Stimulated activated CD4-positive, alpha-beta T cell treated with anti-CD3 and anti-CD28 coated beads, Interleukin-1b, Interleukin-23, amount 100 ng/mL, for 48 hours (primary cell): ENCODE measurements at regions not wholly inside any gene's neighbourhood (a gene's known extent, or its start where the extent isn't known, plus 50 kb on each side); places are given as distances from the start of the nearest gene placed in this dataset.
A peak's percentile ranks its signal among the peaks of the same experiment; 100 is the strongest.
"Not testable (repeated sequence)": the region's sequence is repeated elsewhere in the genome, so short reads cannot be mapped to it uniquely, and the experiment has no call there.

Source experiments
- DNase-seq: peaks from one replicate; pipeline ENCODE4 v3.0.0-alpha.2; 2020

DNA sequence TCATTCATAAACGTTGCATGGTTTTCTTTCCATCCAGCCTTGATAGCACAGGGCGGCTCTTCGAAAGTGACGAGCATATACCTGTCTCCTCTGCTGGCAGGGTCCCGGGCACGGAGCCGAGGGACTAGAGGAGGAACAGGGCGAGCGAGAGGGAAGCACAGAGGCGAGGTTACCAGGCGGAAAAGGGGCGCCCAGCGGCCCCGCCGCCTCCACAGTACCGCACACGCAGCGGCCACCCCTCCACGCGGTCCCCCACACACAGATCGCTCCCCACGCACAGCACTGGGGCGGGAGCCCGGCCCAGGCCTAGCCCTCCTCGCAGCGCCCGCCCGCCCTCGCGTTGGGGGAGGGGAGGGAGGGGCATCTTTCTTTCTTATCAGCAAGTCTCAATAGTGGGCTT is 296.6 kb upstream of the DAB2 start:
- no peak for DNase-seq

DNA sequence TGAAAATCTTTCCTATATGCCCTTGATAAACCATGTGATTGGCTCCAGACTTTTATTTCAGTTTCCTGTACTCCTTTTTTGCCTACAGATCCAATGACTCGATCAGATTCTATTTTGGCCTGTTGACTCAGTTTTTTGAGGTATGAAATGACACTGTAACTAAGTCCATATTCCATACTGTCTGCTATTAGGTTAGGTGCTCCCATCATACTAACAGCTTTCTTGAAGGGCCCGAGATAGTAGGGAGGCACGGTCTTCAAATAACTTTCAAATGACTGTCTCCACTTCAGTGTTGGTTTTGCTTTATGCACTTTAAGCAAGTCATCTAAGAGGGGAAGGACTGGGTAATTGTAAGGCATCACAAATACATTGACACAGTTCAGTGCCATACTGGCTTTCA is 295.4 kb upstream of the DAB2 start:
- DNase-seq = no peak

DNA sequence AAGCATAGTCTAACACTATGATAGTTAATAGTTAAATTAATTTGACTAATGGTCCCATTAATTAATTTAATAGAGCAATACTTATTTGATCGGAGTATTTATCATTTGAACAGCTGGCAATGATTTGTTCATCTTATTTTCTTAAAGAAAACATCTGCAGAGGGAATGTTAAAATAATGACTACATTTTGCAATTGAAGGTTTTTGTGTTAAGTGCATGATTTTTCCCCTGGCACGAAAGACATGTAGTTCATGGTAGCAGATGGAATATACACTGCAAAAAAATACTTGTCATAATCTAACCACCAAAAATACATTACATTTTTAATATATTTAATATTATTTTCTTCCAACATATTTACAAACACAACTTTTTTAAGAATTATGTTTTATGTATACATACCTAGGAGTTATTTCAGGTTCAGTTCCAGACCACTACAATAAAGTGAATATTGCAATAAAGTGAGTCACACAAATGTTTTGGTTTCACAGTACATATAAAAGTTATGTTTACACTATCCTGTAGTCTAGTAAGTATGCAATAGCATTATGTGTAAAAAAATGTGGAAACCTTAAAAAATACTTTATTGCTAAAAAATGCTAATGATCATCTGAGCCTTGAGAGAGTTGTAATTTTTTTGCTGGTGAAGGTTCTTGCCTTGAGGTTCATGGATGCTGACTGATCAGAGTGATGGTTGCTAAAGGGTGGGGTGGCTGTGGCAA is 292.6 kb upstream of the DAB2 start:
- DNase-seq = no peak

DNA sequence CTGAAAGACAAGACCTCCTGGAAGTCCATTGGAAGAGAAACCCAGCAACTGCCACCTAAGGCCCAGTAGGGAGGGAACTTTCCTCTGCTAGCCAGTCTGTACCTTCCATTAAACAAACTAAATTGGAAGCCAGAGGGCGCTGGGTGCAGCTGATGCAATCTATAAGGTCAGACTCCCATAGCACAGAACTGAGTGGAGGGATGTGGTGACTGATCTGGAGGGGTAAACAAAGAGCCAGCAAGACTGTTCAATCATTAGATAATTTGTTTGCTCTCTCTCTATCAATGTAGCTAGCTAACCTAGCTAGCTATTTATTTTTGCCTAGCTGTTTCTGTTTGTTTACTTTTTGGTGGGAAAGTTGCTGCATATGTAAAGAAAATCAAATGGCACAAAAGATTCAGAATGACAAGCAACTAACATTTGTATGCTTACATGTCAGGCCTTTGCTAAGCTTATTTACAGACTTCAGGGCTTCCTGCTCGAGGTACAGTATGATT is 291.8 kb upstream of the DAB2 start:
- DNase-seq = peak; percentile 24

DNA sequence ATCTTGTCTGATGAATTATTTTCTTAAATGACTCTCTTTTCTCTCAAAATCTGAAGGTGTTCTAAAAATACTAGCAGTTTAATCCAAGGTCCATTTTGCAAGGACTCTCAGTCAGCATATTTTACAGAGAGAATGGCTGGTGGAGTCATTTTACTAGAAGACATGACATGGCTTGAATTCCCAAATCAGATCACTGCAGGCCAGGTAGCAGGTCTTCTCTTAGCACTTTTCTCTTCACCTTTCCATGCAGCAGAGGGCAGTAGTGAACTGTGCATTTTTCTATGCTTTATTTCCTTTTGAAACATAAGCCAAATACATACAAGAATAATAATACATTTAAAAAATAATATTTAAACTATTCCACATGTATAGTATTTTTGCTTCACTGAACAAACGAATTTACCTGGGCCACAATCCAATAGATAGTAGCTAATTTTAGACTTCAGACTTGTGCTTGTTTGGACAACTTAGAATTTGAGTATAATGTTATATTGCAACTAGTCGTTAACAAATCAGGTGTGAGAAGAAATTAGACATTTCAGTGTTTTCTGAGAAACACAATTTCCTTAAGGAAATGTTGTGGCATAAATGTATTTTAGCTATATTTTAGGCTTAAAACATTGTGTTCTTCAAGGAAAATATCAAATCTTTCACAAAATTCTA is 289.4 kb upstream of the DAB2 start:
- peak; percentile 8 for DNase-seq

DNA sequence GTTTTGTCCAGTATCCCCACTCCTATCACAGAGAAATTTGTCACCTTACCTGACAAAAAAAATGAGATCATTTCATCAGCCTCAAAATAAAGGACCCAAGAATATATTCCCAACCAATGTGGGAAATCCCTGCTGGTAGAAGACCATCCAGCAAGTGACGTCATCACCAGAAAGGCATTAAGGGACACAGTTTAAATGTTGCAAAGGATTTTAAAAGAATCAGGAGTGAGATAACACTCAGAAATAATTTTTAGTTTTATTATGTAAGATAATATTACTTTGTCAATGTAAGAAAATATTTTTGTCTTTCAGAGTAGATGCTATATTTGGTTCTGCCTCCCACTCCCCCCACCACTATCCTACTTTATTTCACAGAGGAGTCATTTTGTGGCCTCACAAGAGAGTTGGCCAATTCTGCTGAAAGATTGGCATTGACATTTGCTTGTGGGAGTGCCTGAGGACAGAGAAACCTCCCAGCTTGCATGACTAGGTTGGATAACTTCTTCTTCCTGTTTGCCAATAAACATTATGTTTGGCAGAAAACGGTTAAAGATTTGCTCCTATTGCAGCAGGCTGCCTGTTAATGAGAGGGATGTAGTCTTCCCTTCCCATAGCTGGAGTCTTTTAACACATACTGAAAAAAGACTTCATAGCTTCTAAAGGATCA is 288.6 kb upstream of the DAB2 start:
- DNase-seq = no peak

DNA sequence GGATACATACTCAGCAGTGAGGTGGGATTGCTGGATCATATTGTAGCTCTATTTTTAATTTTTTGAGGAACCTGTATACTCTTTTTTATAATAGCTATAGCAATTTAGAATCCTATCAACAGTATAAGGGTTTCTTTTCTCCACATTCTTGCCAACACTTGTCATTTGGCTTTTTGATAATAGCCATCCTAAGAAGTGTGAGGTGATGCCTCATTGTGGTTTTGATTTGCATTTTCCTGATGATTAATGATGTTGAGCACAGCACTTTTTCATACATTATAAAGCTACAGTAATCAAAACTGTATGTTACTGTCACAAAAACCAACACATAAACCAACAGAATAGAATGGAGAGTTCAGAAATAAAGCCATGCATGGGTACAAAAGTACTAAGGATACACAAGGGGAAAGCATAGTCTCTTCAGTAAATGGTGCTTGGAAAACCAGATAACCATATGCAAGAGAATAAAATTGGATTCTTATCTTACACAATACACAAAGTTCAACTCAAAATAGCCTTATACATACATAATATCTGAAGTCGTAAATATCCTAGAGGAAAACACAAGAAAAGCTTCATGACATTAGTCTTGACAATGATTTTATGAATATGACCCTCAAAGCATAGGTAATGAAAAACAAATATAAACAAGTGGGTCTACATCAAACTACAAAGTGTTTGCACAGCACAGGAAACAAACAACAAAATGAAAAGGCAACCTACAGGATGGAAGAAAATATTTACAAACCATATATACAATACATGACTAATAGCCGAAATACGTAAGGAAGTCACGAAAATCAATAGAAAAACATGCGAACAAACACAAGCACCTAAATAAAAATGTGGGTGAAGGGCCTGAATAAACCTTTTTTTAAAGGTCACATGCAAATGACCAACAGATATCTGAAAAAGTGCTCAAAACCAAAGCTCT is 287.8 kb upstream of the DAB2 start:
- no peak for DNase-seq

DNA sequence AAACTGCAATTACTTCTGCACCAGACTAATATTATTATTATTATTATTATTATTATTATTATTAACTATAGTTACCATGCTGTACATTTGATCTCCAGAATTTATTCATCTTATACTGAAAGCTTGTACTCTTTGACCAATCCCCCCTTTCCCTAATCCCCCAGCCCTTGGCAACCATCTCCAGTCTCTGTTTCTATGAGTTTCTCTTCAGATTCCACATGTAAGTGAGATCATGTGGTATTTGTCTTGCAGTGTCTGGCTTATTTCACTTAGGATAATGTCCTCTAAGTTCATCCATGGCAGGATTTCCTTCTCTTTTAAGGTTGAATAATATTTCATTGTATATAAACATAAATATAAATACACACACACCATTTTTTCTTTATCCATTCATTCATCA is 287.0 kb upstream of the DAB2 start:
- DNase-seq = no peak

DNA sequence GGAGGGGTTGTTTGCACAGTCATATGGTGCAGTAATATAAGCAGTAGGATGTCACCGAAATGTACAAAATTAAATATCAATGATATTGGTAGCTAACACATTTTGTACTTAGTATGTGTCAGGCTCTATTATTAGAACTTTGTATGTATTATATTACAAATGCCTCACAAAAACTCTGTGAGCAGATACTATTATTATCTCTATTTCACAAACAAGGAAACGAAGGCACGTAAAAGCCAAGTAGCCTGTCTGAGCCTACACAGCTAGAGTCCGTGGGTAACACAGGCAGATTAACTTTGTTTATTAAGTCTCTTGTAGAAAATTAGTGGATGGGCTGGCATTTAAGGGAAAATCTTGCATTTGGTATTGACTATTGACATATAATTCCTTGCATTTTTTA is 284.3 kb upstream of the DAB2 start:
- no peak for DNase-seq

DNA sequence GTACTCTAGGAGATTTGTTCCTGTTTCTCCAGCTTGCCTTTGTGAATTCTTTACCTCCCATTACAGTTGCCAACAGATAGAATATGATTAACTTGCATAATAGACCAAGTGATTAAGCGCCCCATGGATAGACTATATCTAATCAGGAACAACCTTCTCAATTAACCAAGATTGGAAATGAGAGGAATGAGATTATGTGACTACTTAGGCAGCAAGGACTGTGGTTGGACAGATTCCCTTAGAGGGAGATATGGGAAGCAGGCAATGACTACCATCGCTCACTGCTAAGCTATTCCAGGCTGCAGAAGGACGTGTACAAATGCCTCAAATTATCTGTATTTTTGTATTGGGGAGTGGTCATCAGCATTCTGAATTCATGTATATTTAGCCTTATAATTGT is 278.1 kb upstream of the DAB2 start:
- DNase-seq = no peak

DNA sequence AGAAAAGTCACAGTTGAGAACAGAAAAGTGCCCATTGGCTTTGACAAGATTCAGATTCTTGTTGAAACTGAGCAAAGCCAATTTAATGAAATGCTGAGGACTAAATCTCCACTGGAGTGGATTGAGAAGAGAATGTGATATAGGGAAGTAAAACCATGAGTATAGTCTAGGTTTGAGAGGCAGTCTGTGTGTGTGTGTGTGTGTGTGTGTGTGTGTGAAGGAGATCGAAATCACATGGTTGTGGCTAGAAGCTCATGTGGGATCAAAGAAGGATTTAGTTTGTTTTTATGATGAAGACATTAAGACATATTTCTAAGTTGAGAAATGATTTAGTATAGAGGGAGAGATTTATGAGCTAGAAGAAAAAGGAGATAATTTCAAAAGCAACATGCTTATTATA is 275.7 kb upstream of the DAB2 start:
- no peak for DNase-seq

DNA sequence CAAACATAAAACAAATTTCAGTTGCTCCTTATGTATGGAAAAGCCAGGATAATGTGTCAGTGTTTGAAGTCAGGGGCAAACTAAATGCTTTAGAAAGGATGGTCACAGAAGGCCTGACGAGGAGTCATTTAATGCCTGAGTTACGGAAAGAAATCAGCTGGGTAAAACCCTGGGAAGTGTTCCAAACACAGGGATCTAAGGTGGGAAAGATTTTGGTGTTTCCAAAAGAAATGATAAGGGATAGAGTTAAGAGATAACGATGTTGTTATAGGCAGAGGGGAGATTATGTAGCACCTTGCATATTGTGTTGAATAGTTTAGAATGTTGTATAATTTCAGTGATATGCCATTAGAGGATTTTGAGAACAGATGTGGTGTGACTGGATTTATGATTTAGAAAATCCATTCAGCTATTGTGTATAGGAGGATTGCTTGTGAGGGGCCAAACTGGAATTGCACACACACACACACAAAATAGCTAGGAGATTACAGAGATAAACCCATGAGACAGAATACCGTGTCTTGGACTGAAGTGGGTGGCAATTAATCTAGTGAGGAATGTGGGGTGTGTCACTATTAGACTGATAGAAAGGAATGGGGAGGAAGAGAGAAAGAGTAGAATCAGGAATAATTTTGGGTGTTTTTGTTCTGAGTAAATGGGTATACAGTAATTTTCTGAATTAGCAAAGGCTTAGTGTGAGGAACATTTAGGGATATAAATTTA is 274.2 kb upstream of the DAB2 start:
- no peak for DNase-seq

DNA sequence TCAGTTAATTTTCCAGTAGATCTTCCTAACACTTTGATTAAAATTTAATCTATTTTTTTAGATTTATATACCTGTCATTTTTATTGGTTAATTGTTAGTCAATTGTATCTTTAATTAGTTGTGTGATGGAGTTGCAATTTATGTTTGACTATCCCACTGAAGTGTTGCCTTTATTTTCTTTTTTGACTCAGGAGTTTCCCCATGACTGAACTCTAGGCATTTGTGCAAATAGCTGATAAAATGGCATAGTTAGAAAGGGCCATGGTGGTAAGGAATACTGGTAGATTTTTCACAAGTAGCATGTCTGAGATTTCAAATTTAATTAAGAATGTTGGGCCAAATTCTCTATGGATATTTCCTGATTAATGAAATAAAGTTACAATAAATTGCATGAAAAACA is 273.1 kb upstream of the DAB2 start:
- DNase-seq = no peak

DNA sequence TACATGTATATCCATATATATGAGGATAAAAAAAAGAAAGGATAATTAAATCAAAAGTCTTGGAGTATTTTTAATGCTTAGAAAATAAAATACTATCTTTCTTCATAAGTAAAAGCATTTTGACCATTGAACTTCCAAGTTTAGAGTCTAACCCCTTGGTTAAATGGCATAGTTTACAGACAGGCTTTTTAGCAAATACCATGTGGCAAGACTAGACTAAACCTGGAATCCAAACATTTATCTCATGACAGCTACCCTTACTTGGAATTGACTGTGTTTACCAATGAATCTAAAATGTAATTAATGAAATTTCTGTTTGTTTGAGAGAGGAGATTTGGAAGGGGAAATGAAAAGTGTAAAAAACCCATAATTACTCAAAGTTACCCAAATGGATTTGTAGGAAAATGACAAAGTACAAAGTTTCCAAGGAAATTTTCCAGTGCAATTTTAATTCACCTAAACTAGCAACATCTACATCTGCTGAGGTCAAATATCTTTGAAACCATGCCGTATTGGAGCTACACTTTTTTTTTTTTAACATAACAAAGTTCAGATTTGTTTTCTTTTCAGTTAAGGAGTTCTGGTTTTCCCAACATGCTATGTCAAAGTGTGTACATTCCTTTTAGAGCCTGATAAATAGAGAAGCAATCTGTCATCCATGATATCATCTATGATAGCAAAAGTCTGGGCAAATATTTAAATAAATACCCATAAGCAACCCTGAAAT is 272.1 kb upstream of the DAB2 start:
- DNase-seq = no peak

DNA sequence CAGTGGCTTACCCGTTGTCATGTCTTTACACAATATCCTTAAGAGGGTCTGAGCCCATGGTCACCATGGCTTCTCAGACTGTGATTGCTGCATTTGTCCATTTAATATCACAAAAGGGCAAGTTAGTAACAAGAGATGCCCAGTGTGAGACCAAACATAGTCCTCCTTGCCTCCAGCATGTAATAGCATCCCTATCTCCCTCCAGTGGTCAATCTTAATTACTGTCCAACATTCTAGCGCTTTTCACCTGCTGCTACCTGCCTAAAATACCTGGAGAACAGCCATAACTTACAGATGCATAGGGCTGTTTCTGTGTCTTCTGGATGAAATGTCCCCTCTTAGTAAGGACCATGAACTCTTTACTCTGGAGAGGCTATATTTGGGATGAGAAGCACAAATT is 267.2 kb upstream of the DAB2 start:
- no peak for DNase-seq

DNA sequence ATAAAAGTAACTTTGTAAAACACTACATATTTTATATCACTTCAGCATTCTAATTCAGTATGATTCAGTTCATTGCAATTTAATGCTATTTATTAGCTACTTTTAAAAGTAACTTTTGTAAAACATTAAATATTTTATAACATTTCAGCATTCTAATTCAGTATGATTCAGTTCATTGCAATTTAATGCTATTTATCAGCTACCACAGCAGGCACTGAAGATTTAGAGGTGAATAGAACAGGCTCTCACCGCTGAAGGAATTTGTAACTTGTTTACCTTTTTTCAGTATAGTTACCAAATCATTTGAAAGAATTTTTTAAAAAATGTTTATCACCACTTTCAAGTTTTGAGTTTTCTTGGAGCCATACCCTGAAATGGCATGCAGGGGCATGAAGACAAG is 266.4 kb upstream of the DAB2 start:
- DNase-seq = no peak

DNA sequence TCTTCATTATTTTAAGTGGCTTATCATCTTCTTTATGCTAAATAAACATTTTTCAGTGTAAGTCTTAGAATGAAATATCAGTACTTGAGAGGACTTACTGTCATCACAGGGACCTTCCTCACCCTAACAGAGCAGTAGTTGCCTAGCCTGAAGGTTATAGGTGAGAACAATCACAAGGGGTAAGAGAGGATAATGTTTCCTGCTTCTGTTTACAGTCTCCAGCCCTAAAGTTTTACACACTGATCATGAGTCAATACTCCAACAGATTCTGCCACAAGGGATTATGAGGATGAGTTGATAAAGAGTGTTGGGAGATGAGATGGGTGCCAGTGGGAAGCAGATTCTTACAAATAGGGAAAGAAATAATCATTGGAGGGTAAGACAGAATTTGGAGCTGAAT is 265.1 kb upstream of the DAB2 start:
- no peak for DNase-seq

DNA sequence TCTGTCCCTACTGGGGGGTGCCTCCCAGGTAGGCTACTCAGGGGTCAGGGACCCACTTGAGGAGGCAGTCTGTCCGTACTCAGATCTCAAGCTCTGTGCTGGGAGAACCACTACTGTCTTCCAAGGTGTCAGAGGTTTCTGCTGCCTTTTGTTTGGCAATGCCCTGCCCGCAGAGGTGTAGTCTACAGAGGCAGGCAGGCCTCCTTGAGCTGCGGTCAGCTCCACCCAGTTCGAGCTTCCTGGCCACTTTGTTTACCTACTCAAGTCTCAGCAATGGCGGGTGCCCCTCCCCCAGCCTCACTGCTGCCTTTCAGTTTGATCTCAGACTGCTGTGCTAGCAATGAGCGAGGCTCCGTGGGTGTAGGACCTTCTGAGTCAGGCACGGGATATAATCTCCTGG is 263.1 kb upstream of the DAB2 start:
- not testable (repeated sequence) for DNase-seq

DNA sequence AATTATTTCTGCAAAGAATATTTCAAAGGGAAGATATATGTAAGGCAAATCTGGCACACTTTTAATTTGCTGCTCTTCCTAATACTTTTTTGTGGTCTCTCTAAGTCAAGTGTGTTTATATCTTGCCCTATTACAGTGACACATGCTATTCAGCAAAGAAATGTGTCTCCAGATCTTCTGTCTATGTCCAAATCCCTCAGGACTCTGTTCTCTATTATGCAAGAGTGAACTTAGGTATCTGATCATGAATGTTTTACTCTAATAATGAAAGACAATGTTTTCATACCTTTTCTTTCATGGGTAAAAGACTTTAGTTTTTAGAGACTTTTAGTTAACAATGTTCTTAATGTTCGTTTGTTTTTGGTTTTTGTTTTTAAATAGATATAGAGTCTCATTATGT is 255.4 kb upstream of the DAB2 start:
- no peak for DNase-seq

DNA sequence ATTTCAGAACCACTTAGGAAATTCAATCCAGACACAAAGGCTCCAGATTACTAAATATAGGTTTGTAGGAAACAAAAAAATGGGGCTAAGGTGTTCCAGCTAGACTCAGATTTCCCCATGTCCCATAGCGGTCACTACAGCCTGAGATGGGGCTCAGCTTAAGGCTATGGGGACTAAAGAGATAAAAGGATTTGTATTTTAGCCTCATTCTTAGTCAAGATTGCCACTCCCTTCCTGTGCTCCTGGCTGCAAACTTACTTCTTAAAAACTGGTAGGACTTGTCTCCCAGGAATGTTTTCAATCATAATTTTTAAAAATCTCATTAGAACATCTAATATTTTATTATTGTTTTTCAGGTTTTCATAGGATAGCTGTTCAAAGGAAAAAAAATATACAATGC is 253.8 kb upstream of the DAB2 start:
- DNase-seq = no peak

DNA sequence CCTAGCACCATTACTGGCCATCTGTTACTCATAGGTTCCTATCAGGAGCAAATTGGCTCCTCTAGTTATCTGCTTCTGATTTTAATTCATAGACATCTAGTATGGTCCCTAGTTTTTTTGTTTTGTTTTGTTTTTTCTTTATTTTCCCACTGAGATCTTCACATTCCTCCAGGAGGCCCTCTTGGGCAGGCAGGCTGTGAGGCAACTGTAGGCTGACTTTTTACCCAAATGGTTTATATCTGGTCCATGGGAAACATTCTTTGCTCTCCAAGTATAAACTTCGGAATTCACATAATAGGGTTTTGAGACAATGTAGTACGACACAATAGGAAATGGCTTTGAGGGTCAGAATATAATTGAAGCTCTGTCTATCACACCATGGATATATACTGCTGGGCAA is 250.9 kb upstream of the DAB2 start:
- DNase-seq = no peak
